H9 (cell line): ENCODE measurements at regions not wholly inside any gene's neighbourhood (a gene's known extent, or its start where the extent isn't known, plus 50 kb on each side); places are given as distances from the start of the nearest gene placed in this dataset.

Source experiments
- DNase-seq: peaks from one replicate; pipeline ENCODE4 v3.0.0-alpha.2; 2017
- H2AFZ ChIP-seq: one replicate; pipeline ENCODE4 v1.6.1; 2013; ENCODE audit warnings: mild to moderate bottlenecking, low read length, control low read depth, moderate library complexity
- H2AK5ac ChIP-seq: 2 replicates; pipeline ENCODE4 v1.6.1; 2013; ENCODE audit warnings: low read length, control low read depth, mixed read lengths; ENCODE audit not compliant: insufficient read length
- H2BK120ac ChIP-seq: one replicate; pipeline ENCODE4 v1.6.1; 2013; ENCODE audit warnings: low read depth, mild to moderate bottlenecking, low read length, control low read depth, inconsistent platforms; ENCODE audit not compliant: poor library complexity, severe bottlenecking
- H2BK12ac ChIP-seq: 2 replicates; pipeline ENCODE4 v1.6.1; 2013; ENCODE audit warnings: low read length, control low read depth, mixed read lengths, low read depth; ENCODE audit not compliant: insufficient read length
- H2BK15ac ChIP-seq: 2 replicates; pipeline ENCODE4 v1.6.1; 2013; ENCODE audit warnings: low read depth, low read length, control low read depth
- H2BK20ac ChIP-seq: one replicate; pipeline ENCODE4 v1.6.1; 2013; ENCODE audit warnings: low read depth, mild to moderate bottlenecking, low read length, control low read depth, inconsistent platforms; ENCODE audit not compliant: poor library complexity, severe bottlenecking
- H2BK5ac ChIP-seq: 2 replicates; pipeline ENCODE4 v1.6.1; 2013; ENCODE audit warnings: low read length, control low read depth, mixed read lengths; ENCODE audit not compliant: insufficient read length
- H3K14ac ChIP-seq: 2 replicates; pipeline ENCODE4 v1.6.1; 2013; ENCODE audit warnings: low read length, control low read depth; ENCODE audit not compliant: insufficient read depth
- H3K18ac ChIP-seq: 2 replicates; pipeline ENCODE4 v1.6.1; 2013; ENCODE audit warnings: low read depth, mild to moderate bottlenecking, mixed read lengths, low read length, control low read depth; ENCODE audit not compliant: insufficient read length
- H3K23ac ChIP-seq: 2 replicates; pipeline ENCODE4 v1.6.1; 2013; ENCODE audit warnings: low read length, control low read depth, mixed read lengths, low read depth; ENCODE audit not compliant: insufficient read length
- H3K23me2 ChIP-seq: 2 replicates; pipeline ENCODE4 v1.6.1; 2013; ENCODE audit warnings: low read depth, mild to moderate bottlenecking, mixed read lengths, low read length, control low read depth; ENCODE audit not compliant: insufficient read length, poor library complexity, severe bottlenecking
- H3K27ac ChIP-seq: 2 replicates; pipeline ENCODE4 v1.5.1; 2013; ENCODE audit warnings: low read length, control low read depth, mixed read lengths, low read depth; ENCODE audit not compliant: insufficient read length
- H3K27me3 ChIP-seq: 2 replicates; pipeline ENCODE4 v1.6.1; 2013; ENCODE audit warnings: low read length, control low read depth, inconsistent platforms; ENCODE audit not compliant: insufficient read depth
- H3K4ac ChIP-seq: 2 replicates; pipeline ENCODE4 v1.6.1; 2013; ENCODE audit warnings: low read depth, mild to moderate bottlenecking, control low read depth, inconsistent platforms, low read length, moderate library complexity
- H3K4me1 ChIP-seq: 2 replicates; pipeline ENCODE4 v1.6.1; 2013; ENCODE audit warnings: low read length, control low read depth, inconsistent platforms; ENCODE audit not compliant: insufficient read depth
- H3K4me2 ChIP-seq: 2 replicates; pipeline ENCODE4 v1.6.1; 2013; ENCODE audit warnings: low read length, control low read depth, mixed read lengths; ENCODE audit not compliant: insufficient read length, insufficient read depth
- H3K56ac ChIP-seq: 2 replicates; pipeline ENCODE4 v1.6.1; 2013; ENCODE audit warnings: low read depth, mild to moderate bottlenecking, mixed read lengths, low read length, control low read depth; ENCODE audit not compliant: insufficient read length
- H3K79me1 ChIP-seq: 2 replicates; pipeline ENCODE4 v1.6.1; 2013; ENCODE audit warnings: low read depth, mild to moderate bottlenecking, moderate library complexity, low read length, control low read depth, inconsistent platforms; ENCODE audit not compliant: insufficient read depth, poor library complexity, severe bottlenecking
- H3K79me2 ChIP-seq: 2 replicates; pipeline ENCODE4 v1.6.1; 2013; ENCODE audit warnings: low read length, control low read depth, inconsistent platforms; ENCODE audit not compliant: insufficient read depth
- H3K9ac ChIP-seq: 2 replicates; pipeline ENCODE4 v1.6.1; 2013; ENCODE audit warnings: low read length, control low read depth, mixed read lengths; ENCODE audit not compliant: insufficient read length; ENCODE audit errors: extremely low read depth
- H3K9me3 ChIP-seq: one replicate; pipeline ENCODE4 v1.6.1; 2013; ENCODE audit warnings: low read depth, low read length, inconsistent platforms; ENCODE audit not compliant: control insufficient read depth
- H3T11ph ChIP-seq: one replicate; pipeline ENCODE4 v1.6.1; 2013; ENCODE audit warnings: mild to moderate bottlenecking, low read length, control low read depth, inconsistent platforms
- H4K20me1 ChIP-seq: one replicate; pipeline ENCODE4 v1.6.1; 2013; ENCODE audit not compliant: control insufficient read depth, insufficient read length, insufficient read depth
- H4K5ac ChIP-seq: 2 replicates; pipeline ENCODE4 v1.6.1; 2013; ENCODE audit warnings: low read depth, mild to moderate bottlenecking, mixed read lengths, low read length, control low read depth; ENCODE audit not compliant: insufficient read length
- H4K8ac ChIP-seq: replicated peaks from 2 replicates; pipeline ENCODE4 v1.6.1; 2013; ENCODE audit warnings: low read length, control low read depth, mixed read lengths, low read depth; ENCODE audit not compliant: insufficient read length
- H4K91ac ChIP-seq: 2 replicates; pipeline ENCODE4 v1.6.1; 2013; ENCODE audit warnings: low read depth, mild to moderate bottlenecking, moderate library complexity, mixed read lengths, low read length, control low read depth; ENCODE audit not compliant: insufficient read length
- H3K27ac Mint-ChIP-seq, 3 experiments: 2 replicates in 2 of 3; 3 replicates in 1 of 3; pipeline ENCODE4 v1.8.0; 2020 to 2021; ENCODE audit warnings: mixed read lengths in 3 of 3, mild to moderate bottlenecking in 1 of 3, moderate library complexity in 1 of 3
- H3K27me3 Mint-ChIP-seq: 2 replicates; pipeline ENCODE4 v1.8.0; 2021; ENCODE audit warnings: low read depth, mild to moderate bottlenecking, moderate library complexity, mixed read lengths
- H3K36me3 Mint-ChIP-seq, 3 experiments: 2 replicates in 2 of 3; 3 replicates in 1 of 3; pipeline ENCODE4 v1.8.0; 2020 to 2021; ENCODE audit warnings: low read depth in 3 of 3, mixed read lengths in 3 of 3; ENCODE audit not compliant: insufficient read depth in 1 of 3
- H3K4me1 Mint-ChIP-seq, 2 experiments: 2 replicates each; pipeline ENCODE4 v1.8.0; 2020; ENCODE audit warnings: mixed read lengths in 2 of 2
- H3K4me3 Mint-ChIP-seq, 2 experiments: 2 replicates in 1 of 2; 3 replicates in 1 of 2; pipeline ENCODE4 v1.8.0; 2020 to 2021; ENCODE audit warnings: mild to moderate bottlenecking in 2 of 2, mixed read lengths in 2 of 2, moderate library complexity in 1 of 2
- H3K9me3 Mint-ChIP-seq, 2 experiments: 2 replicates in 1 of 2; 3 replicates in 1 of 2; pipeline ENCODE4 v1.8.0; 2020; ENCODE audit warnings: mild to moderate bottlenecking in 2 of 2, mixed read lengths in 2 of 2, moderate library complexity in 1 of 2
- CTCF ChIP-seq: fragments of 200-600 bp; sonication (generic); conservative IDR thresholded peaks from 3 replicates; pipeline ENCODE4 v1.8.0; 2021; ENCODE audit warnings: antibody characterized with exemption, mild to moderate bottlenecking
- WGBS: extraction: QIAGEN DNeasy Blood & Tissue Kit; methylation state at CpG from one replicate; pipeline ENCODE4 v1.1.7; 2013; ENCODE audit warnings: missing lambda C conversion rate, low lambda C conversion rate, mixed read lengths; ENCODE audit not compliant: insufficient read length; ENCODE audit errors: extremely low coverage; 5-methylcytosine and 5-hydroxymethylcytosine counted together

- H3K79me1 ChIP-seq = no peaks in the 10 kb centered on the region
- no CpG with 5 or more reads among the region's 4 CpGs for WGBS
- H3K27ac Mint-ChIP-seq = no peak overlapping the region
These were observed 108.8 kb upstream of the CCDC54 start for GRCh38 chr3:107268469-107268868.

More at GRCh38 chr3:107268469-107268868, 108.8 kb upstream of the CCDC54 start:
- no peak for DNase-seq
- Histone ChIP-seq H2BK15ac (no peak overlapping the region), H3K4me1 (peaks cover 4% of the 10 kb centered on the region; the same call in 1 of the 2 replicates), H3K23ac (no peak overlapping the region), H3K27ac (no peak overlapping the region), H4K5ac (no peak overlapping the region), H4K8ac (no peak overlapping the region), H2AK5ac (no peak overlapping the region), H2BK120ac (no peak overlapping the region), H3K18ac (no peak overlapping the region), H3K23me2 (no peaks in the 10 kb centered on the region), H3K4ac (no peak overlapping the region), H2AFZ (no peak overlapping the region), H3T11ph (no peak overlapping the region), H3K14ac (no peak overlapping the region), H3K9ac (no peak overlapping the region), H3K9me3 (no peaks in the 10 kb centered on the region), H3K4me2 (no peak overlapping the region), H4K91ac (no peak overlapping the region), H3K56ac (no peak overlapping the region), H3K79me2 (no peaks in the 10 kb centered on the region), H4K20me1 (no peaks in the 10 kb centered on the region), H3K27me3 (no peaks in the 10 kb centered on the region), H2BK20ac (no peak overlapping the region), H2BK12ac (no peak overlapping the region), H2BK5ac (no peak overlapping the region)
- H3K27me3 Mint-ChIP-seq = no peaks in the 10 kb centered on the region
- H3K9me3 Mint-ChIP-seq = no peaks in the 10 kb centered on the region
- no peak for TF ChIP-seq CTCF
- no peak overlapping the region for H3K4me3 Mint-ChIP-seq
- peaks cover 11 to 20% of the 10 kb centered on the region in 2 experiments for H3K4me1 Mint-ChIP-seq
- H3K36me3 Mint-ChIP-seq = no peaks in the 10 kb centered on the region
